ENCODE measurements at regions not wholly inside any gene's neighbourhood (a gene's known extent, or its start where the extent isn't known, plus 50 kb on each side); places are given as distances from the start of the nearest gene placed in this dataset.

GRCh38 chr13:30151388-30151787, 156.0 kb downstream of the KATNAL1 start:
- no peak for DNase-seq

DNA sequence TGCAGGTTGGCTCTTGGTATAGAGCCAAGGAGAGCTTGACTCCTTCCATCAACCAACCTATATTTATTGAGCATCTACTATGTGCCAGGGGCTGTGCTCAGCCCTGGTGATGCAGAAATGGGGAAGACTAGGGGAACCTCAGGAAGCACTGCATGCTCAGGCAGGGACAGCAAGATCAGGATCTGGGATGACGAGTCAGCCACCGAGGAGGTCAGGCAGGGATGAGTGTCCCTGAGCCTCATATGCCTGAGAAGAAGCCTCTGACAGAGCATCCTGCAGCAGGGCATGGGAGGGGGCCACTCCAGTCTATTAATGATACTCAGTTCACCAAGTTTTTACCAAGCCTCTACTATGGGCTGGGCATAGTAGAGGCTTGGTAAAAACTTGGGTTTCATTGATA, 158.1 kb downstream of the KATNAL1 start:
- DNase-seq: no peak

DNA sequence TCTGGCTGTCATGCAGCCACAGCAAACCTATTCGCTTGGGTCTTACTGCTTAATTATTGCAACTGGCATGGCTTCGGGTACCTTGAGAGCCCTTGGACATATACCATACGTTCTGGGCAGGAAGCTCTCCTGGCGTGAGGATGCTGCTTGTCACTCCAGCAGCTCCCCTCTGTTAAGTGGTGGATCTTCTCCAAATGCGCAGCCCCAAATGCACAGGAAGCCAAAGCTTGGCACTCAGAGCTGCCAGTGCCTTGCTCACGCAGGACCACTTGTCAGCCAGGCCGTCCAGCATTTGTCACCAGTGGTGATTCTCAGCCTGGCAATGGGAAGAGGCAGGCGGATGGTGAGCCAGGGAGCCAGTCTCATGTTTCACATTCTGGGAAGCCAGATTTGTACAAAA, 158.6 kb downstream of the KATNAL1 start:
- DNase-seq: no peak

DNA sequence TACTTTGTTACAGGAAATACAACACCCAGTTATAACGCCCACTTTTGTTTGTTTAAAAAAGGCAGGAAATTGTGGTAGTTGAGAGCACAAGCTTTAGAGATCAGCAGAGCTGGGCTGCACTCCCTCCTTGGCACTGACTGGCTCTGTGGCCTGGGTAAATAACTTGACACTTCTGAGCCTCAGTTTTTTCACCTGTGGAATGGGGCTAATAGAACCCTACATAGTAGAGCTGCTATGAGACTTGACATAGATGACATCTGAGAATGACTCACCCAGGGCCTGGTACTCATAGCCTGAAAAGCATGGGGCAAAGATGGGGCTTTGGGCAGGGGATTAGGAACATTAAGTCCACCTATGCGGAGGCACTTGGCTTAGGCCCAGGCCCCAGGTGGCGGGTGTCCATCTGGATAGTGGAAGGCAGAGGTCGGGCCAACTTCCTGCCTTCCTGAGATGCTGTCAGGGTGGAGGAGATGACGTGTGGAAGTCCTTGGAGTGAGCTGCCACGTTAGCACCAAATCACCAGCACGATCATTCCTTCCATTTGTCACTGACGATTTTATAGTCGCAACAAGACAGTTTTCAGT, 159.1 kb downstream of the KATNAL1 start:
- DNase-seq: no peak

- DNase-seq: no peak
These were observed 159.9 kb downstream of the KATNAL1 start for GRCh38 chr13:30147421-30147820.

- no peak for DNase-seq
These were observed 160.3 kb downstream of the KATNAL1 start for GRCh38 chr13:30147015-30147414.

DNA sequence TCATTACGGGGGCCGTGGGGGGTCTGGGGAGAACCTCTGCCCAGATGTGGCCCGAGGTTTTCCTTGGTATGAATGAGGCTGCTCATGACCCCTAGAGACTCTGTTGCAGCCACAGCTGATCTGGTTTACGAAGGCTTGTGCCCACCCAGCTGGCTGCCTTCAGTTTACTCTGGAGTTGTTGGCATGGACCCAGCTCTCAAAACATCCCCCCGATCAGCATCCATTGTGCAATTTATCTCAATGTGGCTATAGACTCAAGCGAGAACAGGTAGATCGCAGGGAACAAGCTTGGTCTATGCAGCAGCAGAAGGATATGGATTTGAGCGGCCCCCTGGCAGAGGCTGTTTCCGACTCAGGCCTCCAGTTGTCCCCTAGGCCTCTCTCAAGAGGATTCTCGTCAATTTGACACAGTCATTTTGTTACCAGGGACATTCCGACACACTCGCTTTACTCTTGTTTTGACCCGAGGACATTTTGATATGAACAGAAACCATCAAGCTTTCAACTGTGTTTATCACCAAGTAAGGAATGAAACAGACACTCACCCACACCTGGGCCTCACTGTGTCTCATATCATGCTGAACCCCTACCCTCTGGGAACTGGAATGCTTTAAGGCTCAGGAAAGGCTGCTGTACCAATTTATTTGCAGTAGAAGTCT, 161.5 kb downstream of the KATNAL1 start:
- DNase-seq: no peak

- no peak for DNase-seq
These were observed 163.5 kb downstream of the KATNAL1 start for GRCh38 chr13:30143666-30144400.

- DNase-seq: no peak
These were observed 164.7 kb downstream of the KATNAL1 start for GRCh38 chr13:30142486-30143211.

DNA sequence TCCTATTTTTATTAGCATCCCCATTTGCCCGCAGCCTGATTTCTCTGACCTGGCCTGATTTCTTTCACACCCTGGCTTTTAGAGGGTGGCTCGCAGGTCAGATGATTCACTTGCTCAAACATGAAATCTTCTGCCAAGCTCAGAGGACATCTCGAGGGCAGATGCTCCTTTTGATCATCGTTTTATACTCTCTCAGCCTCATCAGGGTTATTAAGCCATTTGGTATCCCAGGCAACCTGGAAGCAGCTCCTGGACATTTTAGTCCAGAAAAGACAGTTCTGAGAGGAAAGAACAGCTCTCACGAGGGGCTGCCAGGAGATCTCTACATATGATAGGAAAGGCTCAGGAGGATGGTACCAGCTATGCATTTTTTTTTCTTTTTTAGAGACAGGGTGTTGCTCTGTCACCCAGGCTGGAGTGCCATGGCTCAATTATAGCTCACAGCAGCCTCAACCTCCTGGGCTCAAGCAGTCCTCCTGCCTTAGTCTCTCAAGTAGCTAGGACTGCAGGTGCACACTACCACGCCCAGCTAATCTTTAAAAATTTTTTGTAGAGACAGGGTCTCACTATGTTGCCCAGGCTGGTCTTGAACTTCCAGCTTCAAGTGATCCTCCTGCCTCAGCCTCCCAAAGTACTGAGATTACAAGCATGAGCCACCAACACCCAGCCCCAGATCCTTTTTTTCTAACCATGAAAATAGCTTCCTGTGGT, 165.4 kb downstream of the KATNAL1 start:
- no peak for DNase-seq

DNA sequence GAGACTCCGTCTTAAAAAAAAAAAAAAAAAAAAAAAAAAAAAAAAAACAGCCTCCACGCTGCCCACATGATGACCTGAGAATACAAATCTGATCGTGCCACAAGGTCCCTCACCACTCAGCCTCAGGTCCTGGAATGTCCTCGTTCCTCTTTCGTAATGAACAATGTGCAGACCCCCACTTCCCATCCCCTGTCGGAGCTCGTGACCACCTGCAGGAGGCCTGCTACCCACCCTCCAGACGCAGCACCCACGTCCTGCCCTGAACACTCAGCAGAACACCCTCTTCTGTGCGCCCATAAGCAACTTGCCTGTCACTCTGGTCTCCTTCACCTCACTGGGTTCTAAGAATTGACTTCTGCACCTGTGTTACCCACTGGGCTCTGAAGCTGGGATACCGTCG, 166.4 kb downstream of the KATNAL1 start:
- no peak for DNase-seq

DNA sequence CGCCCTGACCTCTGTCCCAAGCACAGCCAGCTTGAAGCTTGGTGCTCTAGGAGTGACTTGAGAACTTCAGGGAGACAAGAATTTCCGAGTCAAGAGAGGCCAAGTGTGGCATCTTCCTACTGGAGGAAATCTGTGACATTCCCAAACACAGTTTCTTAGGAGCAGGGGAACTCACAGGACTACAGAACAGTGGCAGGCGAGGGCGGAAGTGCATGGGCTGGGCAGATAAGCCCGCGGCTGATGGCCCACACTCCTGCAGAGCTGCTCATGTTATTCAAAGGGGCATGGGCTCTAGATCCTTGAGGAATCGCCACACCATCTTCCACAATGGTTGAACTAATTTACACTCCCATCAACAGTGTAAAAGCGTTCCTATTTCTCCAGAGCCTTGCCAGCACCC, 168.8 kb downstream of the KATNAL1 start:
- DNase-seq: no peak

DNA sequence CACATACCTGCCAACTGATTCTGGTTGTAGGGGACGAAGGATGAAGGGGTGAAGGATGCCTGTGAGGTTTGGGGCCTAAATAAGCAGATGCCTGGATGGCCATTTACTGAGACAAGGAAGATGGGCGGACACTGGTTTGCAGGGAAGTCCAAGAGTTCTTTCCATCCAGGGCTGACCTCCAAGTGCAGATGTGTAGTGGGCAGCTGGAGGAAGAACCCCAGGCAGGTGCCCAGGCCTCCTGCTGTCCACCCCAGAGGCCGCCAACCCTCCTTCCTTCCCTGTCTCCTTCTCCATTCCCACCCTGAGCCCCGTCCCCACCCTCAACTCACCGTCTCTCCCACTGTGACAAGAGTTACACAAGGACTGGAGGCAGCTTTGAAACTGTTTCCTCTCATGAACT, 171.5 kb downstream of the KATNAL1 start:
- no peak for DNase-seq

- no peak for DNase-seq
These were observed 172.0 kb downstream of the KATNAL1 start for GRCh38 chr13:30135351-30135750.

GRCh38 chr13:30134578-30134977, 172.8 kb downstream of the KATNAL1 start:
- DNase-seq: no peak

- DNase-seq: no peak
These were observed 173.4 kb downstream of the KATNAL1 start for GRCh38 chr13:30133996-30134395.

DNA sequence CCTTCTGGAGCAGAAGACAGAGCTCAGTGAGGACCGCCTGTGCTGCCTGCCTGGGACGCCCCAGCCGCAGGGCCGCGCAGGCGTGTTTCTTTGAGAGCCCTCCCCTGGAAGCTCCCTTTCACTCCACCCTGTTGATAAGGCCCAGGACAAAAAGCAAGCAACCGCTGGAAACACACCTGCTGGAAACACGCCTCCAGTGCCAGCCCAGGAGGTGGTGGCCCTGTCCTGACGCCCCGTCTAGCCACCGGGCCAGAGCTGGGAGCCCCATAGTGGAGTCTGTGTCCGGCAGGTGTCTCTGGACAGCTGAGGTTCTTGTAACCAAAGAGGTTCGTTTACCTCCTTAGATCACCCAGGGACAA, 173.8 kb downstream of the KATNAL1 start:
- no peak for DNase-seq

DNA sequence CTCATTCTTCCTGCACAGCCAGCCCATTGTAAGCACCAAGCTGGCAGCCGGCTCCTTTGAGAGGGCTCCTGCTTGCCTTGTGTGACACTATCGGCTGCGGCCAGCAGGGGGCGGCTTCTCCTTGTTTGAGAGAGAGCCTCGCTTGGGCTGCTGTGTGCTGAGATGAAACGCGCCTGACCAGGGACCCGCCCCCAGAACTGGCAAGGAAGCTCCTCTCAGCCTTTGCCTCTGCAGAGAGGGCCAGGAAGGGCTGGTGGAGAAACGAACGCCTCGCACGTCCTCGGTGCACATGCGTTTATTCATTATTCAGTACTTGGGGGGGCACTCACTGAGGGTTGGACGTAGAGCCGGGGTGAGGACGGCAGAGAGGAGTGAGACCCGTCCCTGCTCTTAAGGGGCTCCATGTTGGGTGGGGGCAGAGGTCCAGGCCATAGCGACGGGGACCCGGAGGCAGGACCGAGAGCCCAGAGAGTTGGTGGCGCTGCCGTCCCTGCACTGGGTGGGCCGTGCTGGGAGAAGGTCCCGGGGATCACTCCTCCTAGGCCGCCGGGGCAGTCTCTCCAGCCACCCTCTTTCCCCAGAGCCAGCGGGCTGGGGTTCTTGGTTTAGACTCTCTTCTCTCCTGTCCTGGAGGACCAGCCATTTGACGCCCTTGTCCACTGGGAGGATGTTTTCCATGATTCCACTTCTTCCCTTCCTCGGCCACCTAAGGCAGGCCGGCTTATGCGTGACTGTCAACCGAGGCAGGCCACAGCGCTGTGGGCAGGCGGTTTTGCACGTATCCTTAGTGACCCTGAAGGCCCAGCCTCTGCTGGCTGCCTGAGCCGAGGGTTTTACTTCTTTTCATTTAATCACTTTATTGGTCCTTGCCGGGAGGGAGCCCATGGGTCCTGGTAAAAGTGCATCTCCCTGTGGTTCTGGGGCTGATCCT, 174.5 kb downstream of the KATNAL1 start:
- peak; percentile 61 for DNase-seq

DNA sequence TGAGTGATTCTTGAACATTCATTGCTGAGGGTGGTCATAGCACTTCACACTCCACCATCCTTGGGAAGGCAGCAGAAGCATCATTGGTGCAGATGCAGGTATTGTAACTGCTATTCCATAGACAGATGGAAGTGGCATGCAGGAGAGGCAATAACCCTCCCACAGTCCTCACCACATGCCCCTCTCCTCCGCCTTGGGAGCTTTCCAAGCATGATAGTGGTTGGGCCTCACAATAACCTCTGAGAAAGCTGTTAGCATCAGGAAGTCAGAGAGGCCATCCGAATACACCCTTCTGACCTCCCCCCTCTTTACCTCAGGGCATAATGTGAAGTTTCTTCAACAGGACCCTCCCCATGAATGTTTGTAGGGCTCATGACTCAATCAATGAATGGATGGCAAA, 177.9 kb downstream of the KATNAL1 start:
- DNase-seq: no peak

GRCh38 chr13:30128591-30128990, 178.8 kb downstream of the KATNAL1 start:
- no peak for DNase-seq

GRCh38 chr13:30128095-30128494, 179.3 kb downstream of the KATNAL1 start:
- DNase-seq: no peak

GRCh38 chr13:30126903-30127428, 180.4 kb downstream of the KATNAL1 start:
- no peak for DNase-seq
